Kidney capillary endothelial cell (primary cell): ENCODE measurements at regions not wholly inside any gene's neighbourhood (a gene's known extent, or its start where the extent isn't known, plus 50 kb on each side); places are given as distances from the start of the nearest gene placed in this dataset.

Experiments used
- DNase-seq: peaks from one replicate; pipeline ENCODE4 v3.0.0-alpha.2; 2018; ENCODE audit warnings: low spot score

GRCh38 chr12:107525063-107525718 lies 160.4 kb upstream of the PWP1 start:
- no peak for DNase-seq

GRCh38 chr12:107525719-107526554 lies 159.7 kb upstream of the PWP1 start:
- DNase-seq: no peak

- no peak for DNase-seq
Observed at GRCh38 chr12:107526555-107527180, 158.9 kb upstream of the PWP1 start.

- no peak for DNase-seq
Observed at GRCh38 chr12:107528731-107529365, 156.8 kb upstream of the PWP1 start.

- DNase-seq: no peak
Observed at GRCh38 chr12:107529991-107530390, 155.6 kb upstream of the PWP1 start.

- no peak for DNase-seq
Observed at GRCh38 chr12:107530701-107531100, 154.9 kb upstream of the PWP1 start.

- no peak for DNase-seq
Observed at GRCh38 chr12:107533218-107533617, 152.4 kb upstream of the PWP1 start.

- no peak for DNase-seq
Observed at GRCh38 chr12:107536613-107537012, 149.0 kb upstream of the PWP1 start.

- no peak for DNase-seq
Observed at GRCh38 chr12:107537464-107538119, 148.0 kb upstream of the PWP1 start.

- no peak for DNase-seq
Observed at GRCh38 chr12:107539196-107539939, 146.2 kb upstream of the PWP1 start.

- no peak for DNase-seq
Observed at GRCh38 chr12:107541001-107541705, 144.4 kb upstream of the PWP1 start.

GRCh38 chr12:107543416-107543815 lies 142.2 kb upstream of the PWP1 start:
- DNase-seq: no peak

GRCh38 chr12:107543841-107544240 lies 141.8 kb upstream of the PWP1 start:
- no peak for DNase-seq

- DNase-seq: no peak
Observed at GRCh38 chr12:107544937-107545336, 140.7 kb upstream of the PWP1 start.

- DNase-seq: no peak
Observed at GRCh38 chr12:107545737-107546353, 139.8 kb upstream of the PWP1 start.

- DNase-seq: no peak
Observed at GRCh38 chr12:107547389-107547788, 138.2 kb upstream of the PWP1 start.

- DNase-seq: no peak
Observed at GRCh38 chr12:107549651-107550480, 135.7 kb upstream of the PWP1 start.

- no peak for DNase-seq
Observed at GRCh38 chr12:107551434-107551833, 134.2 kb upstream of the PWP1 start.

GRCh38 chr12:107552263-107552662 lies 133.3 kb upstream of the PWP1 start:
- DNase-seq: no peak
